GM12878 (cell line): ENCODE measurements at regions not wholly inside any gene's neighbourhood (a gene's known extent, or its start where the extent isn't known, plus 50 kb on each side); places are given as distances from the start of the nearest gene placed in this dataset.

Experiments used
- ATAC-seq: fragments of 200-7000 bp; cut with Tn5 transposase; 3 replicates; pipeline ENCODE4 v1.9.1; 2020; ENCODE audit warnings: mild to moderate bottlenecking, moderate library complexity
- BruUV-seq: library from RNA; stranded (reverse); fragments of 400-500 nt; replicated peaks from 2 replicates; lab custom pipeline; 2021; lab: Mats Ljungman, UMichigan
- CTCF ChIA-PET: fragments of 300-600 bp; sonication (Branson Sonifier 250); formaldehyde crosslinking; extraction: SDS; loops from one replicate; lab custom pipeline; 2021; ENCODE audit warnings: inconsistent platforms; lab: Yijun Ruan, JAX
- POLR2A ChIA-PET: fragments of 350-600 bp; formaldehyde crosslinking; extraction: SDS; loops from one replicate; lab custom pipeline; 2021; ENCODE audit warnings: inconsistent platforms; lab: Charles Lee
- RAD21 ChIA-PET: fragments of 300-600 bp; sonication (Branson Sonifier 250); formaldehyde crosslinking; loops from one replicate; lab custom pipeline; 2023; ENCODE audit warnings: antibody characterized with exemption; ENCODE audit not compliant: unreplicated experiment; lab: Charles Lee
- SMC1A ChIA-PET: fragments of 300-600 bp; sonication (Branson Sonifier 250); formaldehyde crosslinking; loops from one replicate; lab custom pipeline; 2023; ENCODE audit not compliant: unreplicated experiment, uncharacterized antibody; lab: Charles Lee
- DNase-seq: peaks from one replicate; pipeline ENCODE4 v3.0.0-alpha.2; 2011; ENCODE audit warnings: low read depth, low spot score
- FAIRE-seq: peaks from 3 replicates; lab custom pipeline; 2011; peaks lifted over from hg19 to GRCh38; lab: Jason Lieb, UNC
- H2AFZ ChIP-seq: 2 replicates; pipeline ENCODE4 v1.6.0; 2011; ENCODE audit warnings: low read depth, low read length, control low read depth; ENCODE audit not compliant: control insufficient read depth
- H3K27ac ChIP-seq: 2 replicates; pipeline ENCODE4 v1.5.1; 2011; ENCODE audit warnings: control low read depth; ENCODE audit not compliant: control insufficient read depth, insufficient read depth
- H3K27me3 ChIP-seq, 2 experiments: replicated peaks in 1 of 2; 2 replicates each; pipeline versions ENCODE4 v1.6.0 to v1.6.1; 2011; ENCODE audit warnings: low read length in 1 of 2; ENCODE audit not compliant: control insufficient read depth in 2 of 2, insufficient read depth in 2 of 2
- H3K36me3 ChIP-seq, 2 experiments: 2 replicates each; pipeline ENCODE4 v1.5.1; 2011; ENCODE audit warnings: low read length in 1 of 2; ENCODE audit not compliant: control insufficient read depth in 2 of 2, insufficient read depth in 2 of 2
- H3K4me1 ChIP-seq: 2 replicates; pipeline ENCODE4 v1.6.1; 2011; ENCODE audit warnings: mild to moderate bottlenecking, low read length, moderate library complexity, mixed read lengths; ENCODE audit not compliant: control insufficient read depth, insufficient read depth
- H3K4me2 ChIP-seq: 2 replicates; pipeline ENCODE4 v1.6.0; 2011; ENCODE audit warnings: control low read depth; ENCODE audit not compliant: control insufficient read depth, insufficient read depth
- H3K4me3 ChIP-seq: fragments of 200-600 bp; sonication (generic); 2 replicates; pipeline ENCODE4 v1.5.1; 2016
- H3K79me2 ChIP-seq: 2 replicates; pipeline ENCODE4 v1.6.0; 2011; ENCODE audit warnings: low read length; ENCODE audit not compliant: control insufficient read depth, insufficient read depth
- H3K9ac ChIP-seq: 2 replicates; pipeline ENCODE4 v1.8.0; 2011; ENCODE audit warnings: low read length, control low read depth, mixed read lengths; ENCODE audit not compliant: control insufficient read depth, insufficient read depth
- H3K9me3 ChIP-seq: replicated peaks from 3 replicates; pipeline ENCODE4 v1.5.1; 2011; ENCODE audit warnings: mild to moderate bottlenecking, low read length; ENCODE audit not compliant: control insufficient read depth, insufficient read depth
- H4K20me1 ChIP-seq: 2 replicates; pipeline ENCODE4 v1.6.0; 2011; ENCODE audit not compliant: control insufficient read depth, insufficient read depth
- CEBPB ChIP-seq, 2 experiments: fragments of 150-350 bp in 1 of 2; IDR thresholded peaks; 2 replicates each; pipeline ENCODE4 v1.6.1; 2012 to 2014; ENCODE audit warnings: low read depth in 2 of 2, low read length in 2 of 2, borderline replicate concordance in 1 of 2, inconsistent platforms in 1 of 2
- DPF2 ChIP-seq: fragments of 450-650 bp; IDR thresholded peaks from 2 replicates; pipeline ENCODE4 v1.6.1; 2017; ENCODE audit warnings: mild to moderate bottlenecking
- FOS ChIP-seq: IDR thresholded peaks from 3 replicates; pipeline ENCODE4 v1.6.1; 2011; ENCODE audit warnings: borderline replicate concordance; ENCODE audit not compliant: insufficient read length; ENCODE audit errors: extremely low read depth
- GABPA ChIP-seq: IDR thresholded peaks from 2 replicates; pipeline ENCODE4 v1.6.1; 2014; ENCODE audit warnings: antibody characterized with exemption, low read depth, mild to moderate bottlenecking, inconsistent platforms
- HDGF ChIP-seq: fragments of 450-650 bp; IDR thresholded peaks from 2 replicates; pipeline ENCODE4 v1.6.1; 2016; ENCODE audit warnings: antibody characterized with exemption
- KLF5 ChIP-seq: fragments of 450-650 bp; IDR thresholded peaks from 2 replicates; pipeline ENCODE4 v1.6.1; 2014; ENCODE audit warnings: mild to moderate bottlenecking; ENCODE audit not compliant: partially characterized antibody
- LARP7 ChIP-seq: fragments of 450-650 bp; IDR thresholded peaks from 2 replicates; pipeline ENCODE4 v1.6.1; 2017; ENCODE audit warnings: mild to moderate bottlenecking
- MTA2 ChIP-seq: fragments of 450-650 bp; IDR thresholded peaks from 2 replicates; pipeline ENCODE4 v1.6.1; 2016; ENCODE audit warnings: low read depth, mild to moderate bottlenecking, moderate library complexity
- NRF1 ChIP-seq: conservative IDR thresholded peaks from 2 replicates; pipeline ENCODE4 v1.6.1; 2011; ENCODE audit warnings: mild to moderate bottlenecking, low read depth, low read length, improper control_type of control experiment
- SMC3 ChIP-seq: IDR thresholded peaks from 2 replicates; pipeline ENCODE4 v1.6.1; 2011; ENCODE audit warnings: low read length, improper control_type of control experiment, borderline replicate concordance
- YY1 ChIP-seq: IDR thresholded peaks from 2 replicates; pipeline ENCODE4 v1.6.1; 2011; ENCODE audit warnings: low read depth, mild to moderate bottlenecking, low read length
- WGBS: methylation state at CpG from one replicate; pipeline ENCODE4 v1.1.6; 2016; ENCODE audit warnings: low lambda C conversion rate; ENCODE audit not compliant: insufficient replicate concordance, insufficient coverage; ENCODE audit errors: missing lambda C conversion rate; 5-methylcytosine and 5-hydroxymethylcytosine counted together
- in situ Hi-C: fragments of 300-500 bp; cut with MboI; formaldehyde crosslinking; loops from 9 replicates; pipeline ENCODE4 v1.14.3; 2018; ENCODE audit warnings: mixed read lengths
- intact Hi-C: fragments of 100-400 bp; cut with micrococcal nuclease; formaldehyde crosslinking; loops from one replicate; pipeline ENCODE4 v1.14.2; 2022; ENCODE audit not compliant: unreplicated experiment
- TF ChIP-seq, protein P1 (sequence below): fragments of 150-350 bp; IDR thresholded peaks from 2 replicates; pipeline ENCODE4 v1.6.1; 2016; ENCODE audit warnings: low read depth, low read length
- TF ChIP-seq, protein P2 (sequence below): IDR thresholded peaks from 2 replicates; pipeline ENCODE4 v1.6.1; 2012; ENCODE audit warnings: improper control_type of control experiment, low read depth, low read length; ENCODE audit not compliant: insufficient replicate concordance

DNA sequence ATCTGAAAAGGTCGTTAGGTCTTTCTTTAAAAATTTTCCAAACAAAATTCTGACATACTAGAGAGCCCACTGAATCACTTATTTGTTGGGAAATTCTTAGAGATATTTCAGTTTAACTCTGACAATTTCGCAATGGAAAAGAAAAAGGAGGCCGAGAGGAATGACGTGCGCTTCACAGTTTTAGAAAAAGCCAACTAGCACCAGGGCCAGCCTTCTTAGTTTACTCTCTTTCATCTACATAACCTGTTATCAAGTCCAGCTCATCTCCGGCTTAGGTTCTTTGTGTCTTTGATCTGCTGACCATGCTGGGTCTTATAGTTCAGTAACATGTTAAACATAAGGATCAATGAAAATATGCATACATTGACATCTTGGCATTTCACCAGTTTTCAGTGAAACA is 201.7 kb upstream of the TAS2R1 start:
- ChIA-PET POLR2A (no interaction called here), RAD21 (no interaction called here), SMC1A (no interaction called here)
- no peak for ATAC-seq
- no peaks in the 10 kb centered on the region for H3K9me3 ChIP-seq
- in situ Hi-C loops: no loop called here
- no TSS peak for BruUV-seq
- H3K27me3 ChIP-seq: no peaks in the 10 kb centered on the region; a peak in 1 of 4 replicates
- 41% methylated on average over 6 of the region's 6 CpGs for WGBS
- no peak for FAIRE-seq
- intact Hi-C loops: no loop called here
- no peak overlapping the region for H3K4me3 ChIP-seq
- no peak overlapping the region for H3K9ac ChIP-seq
- no peaks in the 10 kb centered on the region for H4K20me1 ChIP-seq
- no peaks in the 10 kb centered on the region for H3K79me2 ChIP-seq
- DNase-seq: no peak
- no peaks in the 10 kb centered on the region for H3K4me1 ChIP-seq
- H3K27ac ChIP-seq: no peak overlapping the region
- H3K4me2 ChIP-seq: no peak overlapping the region
- TF ChIP-seq, protein P1, sequence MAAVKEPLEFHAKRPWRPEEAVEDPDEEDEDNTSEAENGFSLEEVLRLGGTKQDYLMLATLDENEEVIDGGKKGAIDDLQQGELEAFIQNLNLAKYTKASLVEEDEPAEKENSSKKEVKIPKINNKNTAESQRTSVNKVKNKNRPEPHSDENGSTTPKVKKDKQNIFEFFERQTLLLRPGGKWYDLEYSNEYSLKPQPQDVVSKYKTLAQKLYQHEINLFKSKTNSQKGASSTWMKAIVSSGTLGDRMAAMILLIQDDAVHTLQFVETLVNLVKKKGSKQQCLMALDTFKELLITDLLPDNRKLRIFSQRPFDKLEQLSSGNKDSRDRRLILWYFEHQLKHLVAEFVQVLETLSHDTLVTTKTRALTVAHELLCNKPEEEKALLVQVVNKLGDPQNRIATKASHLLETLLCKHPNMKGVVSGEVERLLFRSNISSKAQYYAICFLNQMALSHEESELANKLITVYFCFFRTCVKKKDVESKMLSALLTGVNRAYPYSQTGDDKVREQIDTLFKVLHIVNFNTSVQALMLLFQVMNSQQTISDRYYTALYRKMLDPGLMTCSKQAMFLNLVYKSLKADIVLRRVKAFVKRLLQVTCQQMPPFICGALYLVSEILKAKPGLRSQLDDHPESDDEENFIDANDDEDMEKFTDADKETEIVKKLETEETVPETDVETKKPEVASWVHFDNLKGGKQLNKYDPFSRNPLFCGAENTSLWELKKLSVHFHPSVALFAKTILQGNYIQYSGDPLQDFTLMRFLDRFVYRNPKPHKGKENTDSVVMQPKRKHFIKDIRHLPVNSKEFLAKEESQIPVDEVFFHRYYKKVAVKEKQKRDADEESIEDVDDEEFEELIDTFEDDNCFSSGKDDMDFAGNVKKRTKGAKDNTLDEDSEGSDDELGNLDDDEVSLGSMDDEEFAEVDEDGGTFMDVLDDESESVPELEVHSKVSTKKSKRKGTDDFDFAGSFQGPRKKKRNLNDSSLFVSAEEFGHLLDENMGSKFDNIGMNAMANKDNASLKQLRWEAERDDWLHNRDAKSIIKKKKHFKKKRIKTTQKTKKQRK: no peak
- TF ChIP-seq FOS (no peak), NRF1 (no peak), HDGF (no peak), KLF5 (no peak), GABPA (no peak), YY1 (no peak), SMC3 (no peak), CEBPB (IDR thresholded peaks at IDR 0.05; ENCODE audit: borderline replicate concordance in 1 of 2, low read depth in 2 of 2, low read length in 2 of 2) (no peak), DPF2 (no peak), MTA2 (no peak), LARP7 (no peak)
- TF ChIP-seq, protein P2, sequence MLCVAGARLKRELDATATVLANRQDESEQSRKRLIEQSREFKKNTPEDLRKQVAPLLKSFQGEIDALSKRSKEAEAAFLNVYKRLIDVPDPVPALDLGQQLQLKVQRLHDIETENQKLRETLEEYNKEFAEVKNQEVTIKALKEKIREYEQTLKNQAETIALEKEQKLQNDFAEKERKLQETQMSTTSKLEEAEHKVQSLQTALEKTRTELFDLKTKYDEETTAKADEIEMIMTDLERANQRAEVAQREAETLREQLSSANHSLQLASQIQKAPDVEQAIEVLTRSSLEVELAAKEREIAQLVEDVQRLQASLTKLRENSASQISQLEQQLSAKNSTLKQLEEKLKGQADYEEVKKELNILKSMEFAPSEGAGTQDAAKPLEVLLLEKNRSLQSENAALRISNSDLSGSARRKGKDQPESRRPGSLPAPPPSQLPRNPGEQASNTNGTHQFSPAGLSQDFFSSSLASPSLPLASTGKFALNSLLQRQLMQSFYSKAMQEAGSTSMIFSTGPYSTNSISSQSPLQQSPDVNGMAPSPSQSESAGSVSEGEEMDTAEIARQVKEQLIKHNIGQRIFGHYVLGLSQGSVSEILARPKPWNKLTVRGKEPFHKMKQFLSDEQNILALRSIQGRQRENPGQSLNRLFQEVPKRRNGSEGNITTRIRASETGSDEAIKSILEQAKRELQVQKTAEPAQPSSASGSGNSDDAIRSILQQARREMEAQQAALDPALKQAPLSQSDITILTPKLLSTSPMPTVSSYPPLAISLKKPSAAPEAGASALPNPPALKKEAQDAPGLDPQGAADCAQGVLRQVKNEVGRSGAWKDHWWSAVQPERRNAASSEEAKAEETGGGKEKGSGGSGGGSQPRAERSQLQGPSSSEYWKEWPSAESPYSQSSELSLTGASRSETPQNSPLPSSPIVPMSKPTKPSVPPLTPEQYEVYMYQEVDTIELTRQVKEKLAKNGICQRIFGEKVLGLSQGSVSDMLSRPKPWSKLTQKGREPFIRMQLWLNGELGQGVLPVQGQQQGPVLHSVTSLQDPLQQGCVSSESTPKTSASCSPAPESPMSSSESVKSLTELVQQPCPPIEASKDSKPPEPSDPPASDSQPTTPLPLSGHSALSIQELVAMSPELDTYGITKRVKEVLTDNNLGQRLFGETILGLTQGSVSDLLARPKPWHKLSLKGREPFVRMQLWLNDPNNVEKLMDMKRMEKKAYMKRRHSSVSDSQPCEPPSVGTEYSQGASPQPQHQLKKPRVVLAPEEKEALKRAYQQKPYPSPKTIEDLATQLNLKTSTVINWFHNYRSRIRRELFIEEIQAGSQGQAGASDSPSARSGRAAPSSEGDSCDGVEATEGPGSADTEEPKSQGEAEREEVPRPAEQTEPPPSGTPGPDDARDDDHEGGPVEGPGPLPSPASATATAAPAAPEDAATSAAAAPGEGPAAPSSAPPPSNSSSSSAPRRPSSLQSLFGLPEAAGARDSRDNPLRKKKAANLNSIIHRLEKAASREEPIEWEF: no peak
- TF ChIP-seq, all 136 proteins: peak for 0
- no peak overlapping the region for H2AFZ ChIP-seq
- no peaks in the 10 kb centered on the region for H3K36me3 ChIP-seq
- CTCF ChIA-PET: no interaction called here
